ENCODE measurements at regions not wholly inside any gene's neighbourhood (a gene's known extent, or its start where the extent isn't known, plus 50 kb on each side); places are given as distances from the start of the nearest gene placed in this dataset.
"Not testable (repeated sequence)": the region's sequence is repeated elsewhere in the genome, so short reads cannot be mapped to it uniquely, and the experiment has no call there.

DNA sequence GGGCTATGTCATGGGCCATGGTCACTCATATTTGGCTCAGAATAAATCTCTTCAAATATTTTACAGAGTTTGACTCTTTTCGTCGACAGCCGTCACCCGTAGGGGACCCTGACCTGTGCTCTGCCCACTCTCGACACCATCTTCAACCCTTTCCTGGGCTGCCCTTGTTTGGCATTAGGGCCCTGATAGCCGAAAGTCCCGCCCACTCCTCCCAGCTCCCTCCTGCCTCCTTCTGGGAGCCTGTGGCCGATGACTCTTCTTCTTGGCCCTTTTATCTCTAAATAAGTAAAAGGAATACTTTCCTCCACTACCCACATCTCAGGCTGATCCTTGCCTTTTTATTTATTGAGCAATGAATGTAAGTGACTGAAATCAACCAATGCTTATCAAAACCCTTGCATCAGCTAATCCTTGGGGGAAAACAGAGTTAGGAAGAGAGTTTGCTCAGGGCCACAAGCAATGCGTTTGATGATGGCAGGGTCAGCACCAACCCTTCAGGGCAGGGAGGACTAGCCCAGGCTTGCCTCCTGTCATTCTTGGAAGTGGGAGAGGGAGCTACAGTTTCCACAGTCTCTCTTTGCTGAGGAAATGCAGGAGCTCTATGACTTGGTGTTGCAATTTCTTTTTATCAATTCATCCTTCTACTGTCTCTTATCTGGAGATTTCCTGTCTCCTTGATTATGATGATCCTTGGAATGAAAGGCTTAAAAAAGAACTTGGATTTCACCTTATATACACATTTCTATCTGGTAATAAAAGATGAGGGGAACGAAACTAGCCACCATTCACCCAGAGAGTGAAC lies 218.2 kb upstream of the PODXL start:
- DNase-seq = no peak

DNA sequence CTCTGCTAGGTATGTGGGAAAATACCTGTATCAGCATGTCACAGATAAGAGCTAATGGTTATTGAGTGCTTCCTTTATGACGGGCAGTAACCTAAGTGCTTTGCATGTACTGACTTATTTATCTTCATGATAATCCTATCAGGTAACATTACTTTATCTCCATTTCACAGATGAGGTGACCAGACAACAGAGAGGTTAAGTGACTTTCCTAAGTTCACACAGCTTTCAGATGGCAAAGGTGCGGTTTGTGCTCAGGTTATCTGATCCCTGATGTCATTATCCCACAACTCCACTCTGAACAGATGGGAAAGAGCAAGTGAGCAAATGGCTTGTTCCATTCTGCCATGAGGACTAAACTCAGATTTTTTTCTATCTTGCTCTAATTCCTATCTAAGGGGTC lies 217.0 kb upstream of the PODXL start:
- no peak for DNase-seq

DNA sequence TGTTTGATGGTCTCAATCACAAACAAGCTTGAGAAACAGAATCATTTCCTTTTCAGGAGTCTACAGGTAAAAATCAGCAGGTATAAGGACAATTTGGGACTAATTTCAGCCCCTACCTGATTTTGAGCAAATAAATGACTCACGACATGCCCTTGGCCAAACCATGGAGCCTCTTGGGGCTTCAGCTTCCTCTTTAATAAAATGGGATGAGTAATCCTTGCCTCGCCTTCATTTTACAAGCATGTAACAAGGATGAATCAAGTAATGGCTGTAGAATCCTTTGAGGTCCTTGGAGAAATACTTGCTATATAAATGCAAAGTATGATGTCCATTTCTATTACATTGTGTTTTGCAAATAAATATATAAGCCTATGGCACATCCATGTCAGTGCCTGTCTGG lies 212.8 kb upstream of the PODXL start:
- DNase-seq = peak; percentile 13

DNA sequence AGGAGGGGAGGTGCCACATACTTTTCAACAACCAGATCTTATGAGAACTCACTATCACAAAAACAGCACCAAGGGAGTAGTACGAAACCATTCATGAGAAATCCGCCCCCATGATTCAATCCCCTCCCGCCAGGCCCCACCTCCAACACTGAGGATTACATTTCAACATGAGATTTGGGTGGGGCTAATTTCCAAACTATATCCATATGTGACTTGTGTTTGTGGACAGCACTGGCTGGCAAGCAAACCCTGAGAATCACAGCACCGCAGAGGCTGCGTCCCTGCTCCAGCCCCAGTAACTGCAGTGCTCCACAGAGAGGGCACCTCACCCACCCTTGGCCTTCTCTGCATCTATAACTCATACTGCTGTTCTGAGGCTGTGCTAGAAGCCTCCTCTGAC lies 211.2 kb upstream of the PODXL start:
- DNase-seq = no peak

DNA sequence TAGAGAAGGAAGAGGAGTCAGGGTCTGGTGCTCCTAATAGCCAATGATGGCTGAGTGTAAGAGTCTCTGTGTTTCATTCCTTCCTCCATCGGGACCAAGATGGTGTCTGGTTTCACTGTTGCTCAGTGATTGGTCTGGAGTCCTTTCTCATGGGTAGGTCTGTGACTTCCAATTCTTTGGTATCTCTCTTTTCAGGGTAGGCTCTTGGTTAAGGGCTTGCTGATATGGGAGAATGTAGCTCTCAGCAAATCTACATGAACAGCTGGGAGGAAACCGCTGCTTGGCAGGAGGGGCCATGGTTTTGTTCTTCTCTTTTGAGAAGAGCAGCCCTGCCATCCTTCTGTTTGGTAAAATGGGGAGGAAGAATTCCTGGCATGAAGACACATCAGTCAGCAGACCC lies 209.1 kb upstream of the PODXL start:
- no peak for DNase-seq

DNA sequence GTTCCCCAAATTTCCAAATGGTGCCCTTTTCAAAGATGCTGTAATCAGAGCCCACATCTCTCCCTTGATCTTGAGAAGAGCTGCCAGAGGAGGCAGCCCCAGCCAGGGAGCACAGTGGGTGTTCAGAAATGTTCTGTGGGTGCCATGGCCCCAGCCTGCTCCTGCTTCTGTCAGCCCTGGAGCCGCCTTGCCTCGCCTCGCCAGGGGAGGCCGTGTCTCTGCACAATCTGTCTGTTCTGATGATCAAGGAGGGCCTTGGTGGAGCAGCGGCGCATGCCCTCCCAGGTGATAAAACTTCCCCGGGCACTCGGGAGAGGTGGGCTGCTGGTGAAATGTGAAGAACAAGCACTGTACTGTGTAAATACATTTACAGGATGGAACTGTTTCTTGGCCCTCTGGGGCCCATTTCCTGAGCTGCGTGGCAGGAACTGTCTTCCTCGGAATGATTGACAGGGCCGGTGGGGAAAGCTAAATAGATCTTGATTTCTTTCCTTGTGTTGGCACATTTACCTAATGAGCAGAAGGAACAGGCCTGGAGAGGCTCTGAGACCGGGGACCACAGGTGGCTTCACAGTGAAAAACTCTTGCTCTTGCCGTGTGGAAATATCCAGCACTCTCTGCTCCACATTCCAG lies 207.8 kb upstream of the PODXL start:
- no peak for DNase-seq

DNA sequence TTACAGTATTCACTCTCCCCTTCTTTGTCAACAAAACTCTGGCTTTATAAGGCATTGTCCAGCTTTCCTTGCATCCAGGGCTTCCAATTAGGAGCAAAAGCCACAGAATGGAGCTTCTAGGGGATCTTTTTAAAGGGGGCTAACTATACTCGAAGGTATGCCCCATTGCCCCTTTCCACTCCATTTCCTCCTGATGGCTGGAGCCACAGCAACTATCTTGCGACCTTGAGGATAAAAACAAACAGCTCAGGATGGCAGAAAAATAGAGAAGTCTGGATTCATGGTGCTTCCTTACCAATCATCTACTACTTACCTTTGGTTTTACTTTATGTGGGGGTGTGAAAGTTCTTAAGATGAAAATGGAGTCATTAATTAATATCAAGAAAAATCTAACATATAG lies 206.3 kb upstream of the PODXL start:
- no peak for DNase-seq

DNA sequence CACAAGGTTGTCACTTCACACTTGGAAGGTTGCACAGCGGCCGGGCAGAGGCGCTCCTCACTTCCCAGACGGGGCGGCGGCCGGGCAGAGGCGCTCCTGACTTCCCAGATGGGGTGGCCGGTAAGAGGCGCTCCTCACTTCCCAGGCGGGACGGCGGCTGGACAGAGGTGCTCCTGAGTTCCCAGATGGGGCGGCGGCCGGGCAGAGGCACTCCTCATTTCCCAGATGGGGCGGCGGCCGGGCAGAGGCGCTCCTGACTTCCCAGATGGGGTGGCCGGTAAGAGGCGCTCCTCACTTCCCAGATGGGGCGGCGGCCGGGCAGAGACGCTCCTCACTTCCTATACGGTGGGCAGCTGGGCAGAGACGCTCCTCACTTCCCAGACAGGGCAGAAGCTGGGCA lies 199.4 kb upstream of the PODXL start:
- not testable (repeated sequence) for DNase-seq

DNA sequence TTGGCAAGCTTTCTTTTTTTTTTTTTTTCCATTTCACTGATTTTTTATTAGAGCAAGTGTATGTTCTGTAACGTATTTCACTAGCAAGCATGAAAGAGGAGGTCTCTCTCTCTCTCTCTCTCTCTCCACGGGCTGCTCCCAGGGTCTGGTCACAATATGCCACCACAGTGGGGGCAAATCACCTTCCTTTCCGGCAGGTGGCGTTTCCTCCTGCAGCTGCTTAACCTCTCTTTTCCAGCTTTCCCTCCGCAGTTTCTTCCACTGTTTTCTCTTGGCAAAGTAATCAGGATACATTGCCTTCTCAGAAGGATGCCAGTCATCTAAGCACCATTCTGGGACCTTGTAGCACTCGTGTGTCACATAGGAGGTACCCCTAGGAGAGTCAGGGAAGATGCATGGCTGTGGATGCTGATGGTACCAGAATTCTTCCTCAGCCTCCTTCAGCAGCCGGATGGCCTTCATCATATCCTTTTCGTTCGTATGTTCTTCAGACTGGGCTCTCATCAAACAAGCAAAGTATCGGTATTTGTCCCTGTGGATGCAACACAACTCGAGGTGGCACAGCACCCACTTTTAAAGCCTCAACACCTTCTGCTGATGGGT lies 197.3 kb upstream of the PODXL start:
- DNase-seq = peak; percentile 54

DNA sequence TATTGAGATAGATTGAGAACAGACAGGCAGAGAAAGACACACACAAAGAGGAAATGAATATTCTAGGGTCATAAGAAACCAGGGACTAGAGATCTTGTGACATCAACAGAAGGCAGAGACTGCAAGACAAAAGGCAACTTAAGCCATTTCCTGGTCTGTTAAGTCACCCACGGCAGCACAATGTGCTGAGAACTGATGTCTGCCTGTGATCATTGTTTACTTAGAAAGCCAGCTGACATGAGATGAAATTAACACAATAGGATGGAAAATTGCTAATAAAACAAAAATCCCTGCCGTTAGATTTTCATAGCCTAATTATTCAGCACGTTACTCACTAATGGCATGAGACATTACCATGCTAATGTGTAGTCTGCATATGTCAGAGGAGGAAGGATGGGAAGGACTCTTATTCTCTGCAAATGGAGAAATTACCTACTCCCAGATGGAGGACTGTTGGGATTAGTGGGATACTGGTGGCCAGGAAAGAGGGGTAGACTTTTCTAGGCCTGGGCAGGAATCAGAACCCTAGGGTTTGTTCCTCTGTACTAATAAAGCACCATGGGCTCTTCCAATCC lies 191.3 kb upstream of the PODXL start:
- DNase-seq = peak; percentile 74

DNA sequence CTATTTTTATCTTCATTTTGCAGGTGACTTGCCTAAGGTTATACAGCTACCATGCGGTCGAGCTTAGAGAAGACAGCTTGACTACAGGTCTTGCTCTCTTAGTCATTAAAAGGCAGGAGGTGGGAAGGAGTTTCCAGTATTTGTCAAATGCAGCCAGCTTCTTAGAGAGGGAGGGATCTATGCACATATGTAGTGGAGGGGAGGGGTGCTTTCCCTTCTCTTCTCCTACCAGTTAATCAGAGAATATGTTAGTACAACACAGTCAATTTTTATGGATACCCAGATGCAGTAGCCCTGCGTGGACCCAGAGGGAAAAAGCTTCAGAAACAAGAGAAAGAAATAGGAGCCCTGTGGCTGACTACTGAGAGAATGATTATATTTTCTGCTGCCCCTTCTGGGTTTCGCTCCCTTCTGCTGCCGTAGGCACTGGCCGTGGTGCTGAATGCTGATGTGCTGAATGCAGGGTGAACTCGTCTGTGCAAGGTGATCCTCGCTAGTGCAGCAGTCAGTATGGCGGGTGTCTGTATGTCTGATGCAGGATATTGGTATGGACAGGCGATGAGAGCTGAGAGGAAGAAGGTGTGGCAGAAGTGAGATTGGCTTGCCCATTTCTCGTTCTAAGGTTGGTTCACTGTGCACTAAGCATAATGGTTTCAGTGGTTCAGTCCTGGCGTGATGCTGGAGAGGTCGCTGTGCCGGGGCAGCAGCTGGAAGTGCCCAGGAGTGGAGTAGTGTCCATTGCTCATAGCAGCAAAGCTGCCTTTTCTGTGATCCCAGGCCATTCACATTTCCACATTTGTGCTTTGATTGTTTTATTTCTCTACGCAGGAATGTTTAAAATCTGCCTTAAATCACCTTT lies 189.2 kb upstream of the PODXL start:
- DNase-seq = peak; percentile 9

DNA sequence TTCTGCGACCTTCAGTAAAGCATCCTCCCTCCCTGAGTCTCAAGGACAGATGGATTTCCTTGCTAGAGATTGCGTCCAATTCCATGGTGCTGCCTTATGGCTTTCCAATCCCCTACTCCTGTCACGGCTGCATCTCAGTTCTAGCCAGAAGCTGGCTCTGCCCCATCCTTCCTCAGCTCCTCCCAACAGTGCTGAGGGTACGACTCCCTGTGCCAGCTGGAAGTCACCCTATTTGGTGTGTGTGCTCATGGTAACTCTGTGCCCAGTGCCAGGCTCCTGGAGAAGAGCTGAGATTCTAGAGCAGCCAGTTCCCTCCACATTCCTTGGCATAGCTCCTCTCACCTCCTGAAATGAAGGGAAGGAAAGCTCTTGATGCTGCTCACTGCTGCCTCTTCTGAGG lies 185.0 kb upstream of the PODXL start:
- no peak for DNase-seq

DNA sequence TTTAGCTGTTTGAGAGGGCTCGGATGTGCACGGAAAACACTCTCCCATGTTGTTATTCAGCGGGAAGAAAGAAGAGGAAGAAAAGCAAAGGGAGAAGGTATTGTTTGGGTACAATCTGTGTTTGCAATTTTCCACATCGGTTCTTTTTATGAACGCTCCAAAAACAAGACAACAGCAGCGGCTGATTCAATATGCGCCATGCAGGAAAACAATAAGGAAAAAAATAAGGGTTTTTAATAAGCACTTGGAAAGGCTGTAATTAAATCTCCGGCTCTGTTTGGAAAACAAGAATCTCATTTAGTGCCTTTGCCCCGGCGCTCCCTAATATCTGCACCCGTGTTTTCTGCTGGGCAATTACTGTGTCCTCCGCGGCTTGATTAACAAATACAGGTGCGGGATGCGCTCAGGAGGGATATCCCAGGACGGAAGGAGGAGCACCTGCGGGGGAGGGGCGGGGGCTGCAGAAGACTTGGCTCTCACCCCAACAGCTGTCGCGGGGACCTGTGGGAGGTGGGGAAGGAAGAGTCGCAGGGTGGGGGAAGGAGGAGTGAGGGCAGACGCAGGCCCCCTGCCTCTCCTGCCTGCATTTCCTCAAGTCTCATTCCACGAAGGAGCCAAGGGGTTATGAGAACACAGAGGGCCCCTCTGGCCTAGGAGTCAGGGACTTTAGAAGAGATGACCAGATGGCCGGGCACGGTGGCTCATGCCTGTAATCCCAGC lies 181.5 kb upstream of the PODXL start:
- no peak for DNase-seq

DNA sequence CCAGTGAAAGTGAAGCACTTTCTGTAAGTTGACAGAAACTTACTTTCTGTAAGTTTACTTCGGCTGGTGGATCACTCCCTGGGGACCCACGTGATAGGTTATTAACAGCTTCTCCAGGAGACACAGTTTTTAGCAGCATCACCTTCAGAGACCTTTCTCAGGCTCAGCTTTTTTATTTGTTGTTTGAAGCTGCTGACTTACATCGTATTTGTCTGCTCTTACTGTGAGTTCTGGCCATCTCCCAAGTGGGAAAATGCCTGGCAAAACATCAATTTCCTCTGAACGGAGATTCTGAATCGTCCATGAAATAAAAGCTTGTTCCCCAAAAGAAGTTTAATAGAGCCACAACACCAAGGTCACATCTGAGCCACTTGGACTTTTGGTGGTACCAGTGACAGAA lies 178.7 kb upstream of the PODXL start:
- DNase-seq = no peak

DNA sequence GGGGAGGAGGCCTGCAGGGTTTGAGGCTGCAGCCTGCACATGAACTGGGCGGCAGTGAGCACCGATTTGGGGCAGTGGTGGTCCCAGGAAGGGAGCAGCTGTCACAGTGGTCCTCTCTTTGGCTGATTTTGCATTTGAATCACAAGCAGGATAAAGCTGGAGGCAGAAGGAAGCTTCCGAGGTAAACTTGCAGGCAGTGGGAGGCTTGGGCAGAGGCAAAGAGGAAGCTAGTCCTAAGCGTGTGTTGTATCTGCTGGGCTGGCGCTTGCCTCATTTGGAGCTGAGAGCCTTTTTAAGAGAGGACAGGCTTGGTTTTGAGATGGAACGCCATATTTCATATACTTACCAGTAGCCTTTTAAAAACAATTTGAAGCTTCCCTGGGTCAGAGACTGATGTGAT lies 177.2 kb upstream of the PODXL start:
- no peak for DNase-seq

DNA sequence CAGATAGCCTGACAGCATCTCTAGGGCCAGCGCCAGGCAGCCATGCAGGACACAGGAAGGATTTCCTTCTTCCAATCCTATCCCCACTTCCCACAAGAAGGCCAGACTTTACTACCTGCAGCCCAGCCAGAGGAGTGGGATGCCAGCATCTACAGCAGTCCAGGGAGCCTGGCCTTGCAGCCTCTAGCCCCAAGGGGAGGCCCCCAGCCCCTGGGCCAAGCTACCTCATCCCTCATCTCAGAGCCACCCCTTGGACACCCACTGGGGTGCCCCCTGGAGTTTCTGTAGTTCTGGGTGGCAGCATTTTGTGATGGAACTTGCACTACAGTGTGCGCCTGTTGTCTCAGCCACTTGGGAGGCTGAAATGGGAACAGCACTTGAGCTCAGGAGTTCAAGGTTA lies 170.8 kb upstream of the PODXL start:
- DNase-seq = no peak

DNA sequence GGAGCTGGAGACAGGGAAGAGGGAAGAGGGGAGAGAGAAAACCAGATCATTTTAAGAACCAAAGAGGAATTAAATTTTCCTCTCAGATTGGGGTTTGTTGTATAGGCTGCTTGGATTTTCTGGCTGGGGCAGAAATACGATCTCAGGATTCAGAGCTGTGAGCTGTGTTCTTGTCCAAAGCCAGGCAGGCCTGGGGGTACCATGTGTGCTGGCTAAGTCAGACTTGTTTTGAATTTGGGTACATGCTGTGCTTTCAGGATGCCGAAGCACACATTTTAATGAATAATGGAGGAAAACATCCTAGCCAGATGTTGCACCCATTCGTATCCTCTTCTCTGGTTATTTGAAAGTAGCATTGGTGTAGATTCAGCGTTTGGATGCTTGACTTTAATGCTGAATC lies 170.3 kb upstream of the PODXL start:
- DNase-seq = no peak

DNA sequence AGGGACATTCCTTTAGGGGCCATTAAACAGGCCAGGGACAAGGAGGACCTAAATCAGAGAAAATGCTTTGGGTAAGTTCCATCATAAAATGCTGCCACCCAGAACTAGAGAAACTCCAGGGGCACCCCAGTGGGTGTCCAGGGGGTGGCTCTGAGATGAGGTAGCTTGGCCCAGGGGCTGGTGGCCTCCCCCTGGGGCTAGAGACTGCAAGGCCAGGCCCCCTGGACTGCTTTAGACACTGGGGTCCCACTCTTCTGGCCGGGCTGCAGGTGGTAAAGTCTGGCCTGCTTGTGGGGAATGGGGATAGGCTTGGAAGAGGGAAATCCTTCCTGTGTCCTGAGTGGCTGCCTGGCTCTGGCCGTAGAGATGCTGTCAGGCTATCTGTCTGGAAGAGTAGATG lies 169.6 kb upstream of the PODXL start:
- no peak for DNase-seq

DNA sequence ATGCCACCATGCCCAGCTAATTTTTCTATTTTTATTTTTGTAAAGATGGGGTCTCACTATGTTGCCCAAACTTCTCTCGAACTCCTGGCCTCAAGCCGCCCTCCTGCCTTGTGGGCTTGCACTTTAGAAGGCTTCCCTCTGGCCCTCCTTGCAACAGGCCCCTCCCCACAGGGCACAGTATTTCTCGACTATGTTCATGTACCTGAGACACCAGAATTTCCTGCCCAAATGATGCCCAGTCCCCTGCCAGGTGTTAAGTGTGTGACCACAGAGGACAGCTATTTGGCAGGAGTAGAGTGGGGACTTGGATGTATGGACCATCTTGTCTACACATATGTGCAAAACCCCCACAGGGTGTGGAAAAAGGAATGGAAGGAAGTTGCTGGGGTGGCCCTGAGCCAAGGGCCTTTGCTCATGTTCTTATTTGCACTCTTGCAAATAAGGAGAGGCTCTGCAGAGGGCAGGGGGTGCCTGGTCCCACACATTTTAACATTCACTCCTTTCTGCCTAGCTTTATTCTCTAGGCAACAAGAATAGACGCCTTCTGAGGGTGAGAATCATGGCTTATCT lies 168.4 kb upstream of the PODXL start:
- no peak for DNase-seq

DNA sequence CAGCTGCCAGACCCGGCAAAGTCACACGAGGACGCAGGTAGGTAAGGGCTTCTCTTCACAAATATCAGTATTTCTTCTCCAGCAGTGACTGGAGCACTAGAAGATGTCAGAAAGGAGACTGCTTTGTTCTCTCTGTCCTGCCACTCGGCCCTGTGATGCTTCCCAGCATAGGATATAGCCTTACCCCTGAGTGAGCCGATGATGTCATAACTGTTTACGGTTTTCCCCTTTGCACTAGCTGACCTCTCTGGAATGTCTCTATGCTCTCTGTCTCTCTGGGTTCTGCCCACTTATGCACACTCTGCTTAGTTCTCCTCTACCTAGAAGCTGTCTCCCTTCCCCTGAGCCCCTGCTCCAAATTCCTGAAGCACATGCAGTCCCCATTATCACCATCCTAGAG lies 167.5 kb upstream of the PODXL start:
- DNase-seq = peak; percentile 35

DNA sequence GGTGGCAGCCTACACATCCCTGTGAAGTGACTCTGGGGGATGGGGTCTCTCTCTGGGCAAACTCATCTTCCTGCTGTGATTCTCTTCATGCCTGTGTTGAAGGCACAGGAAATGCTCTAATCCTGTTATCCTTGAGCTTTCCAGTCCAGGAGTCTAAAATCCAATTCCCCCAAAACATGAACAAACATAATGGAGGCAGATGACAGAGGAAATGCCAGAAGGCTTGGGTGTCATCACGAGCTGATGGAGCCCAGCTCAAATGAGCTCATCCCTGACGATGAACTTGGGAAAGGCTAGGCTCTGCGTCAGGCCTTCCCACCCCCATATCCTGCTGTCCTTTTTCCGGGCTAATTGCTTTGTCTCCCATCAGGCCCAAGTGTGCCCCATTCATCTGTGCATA lies 165.9 kb upstream of the PODXL start:
- no peak for DNase-seq

DNA sequence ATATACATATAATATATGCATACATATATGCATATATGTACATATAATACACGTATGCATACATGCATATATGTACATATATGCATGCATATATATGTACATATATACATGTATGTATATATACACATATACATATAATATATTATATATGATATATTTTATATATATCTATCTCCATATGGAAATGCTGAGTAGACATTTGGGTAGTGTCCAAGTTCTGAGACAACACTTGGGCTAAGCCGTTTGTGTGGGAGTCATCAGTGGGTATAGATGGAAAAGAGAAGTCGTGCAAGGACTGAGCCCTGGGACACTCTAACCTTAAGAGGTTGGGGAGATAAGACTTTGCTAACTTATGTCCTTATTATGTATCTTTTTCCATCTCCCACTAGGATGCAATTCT lies 165.2 kb upstream of the PODXL start:
- DNase-seq = no peak
